Ovary (tissue), 3 donors: ENCODE measurements at regions not wholly inside any gene's neighbourhood (a gene's known extent, or its start where the extent isn't known, plus 50 kb on each side); places are given as distances from the start of the nearest gene placed in this dataset.

Experiments used
- POLR2A ChIP-seq: fragments of 450-650 bp; IDR thresholded peaks from one replicate; pipeline ENCODE4 v1.6.1; 2017; ENCODE audit warnings: antibody characterized with exemption, mild to moderate bottlenecking, moderate library complexity
- TF ChIP-seq, protein P1 (sequence below), 3 donors: fragments of 450-650 bp in 2 of 3; fragments of 200-600 bp in 1 of 3; IDR thresholded peaks; one replicate each; pipeline versions ENCODE4 v1.5.1 to v1.8.0; 2016 to 2022; ENCODE audit warnings: antibody characterized with exemption in 3 of 3, mild to moderate bottlenecking in 1 of 3
- donor health status: DM: no; HTN: no; CAD: no.

DNA sequence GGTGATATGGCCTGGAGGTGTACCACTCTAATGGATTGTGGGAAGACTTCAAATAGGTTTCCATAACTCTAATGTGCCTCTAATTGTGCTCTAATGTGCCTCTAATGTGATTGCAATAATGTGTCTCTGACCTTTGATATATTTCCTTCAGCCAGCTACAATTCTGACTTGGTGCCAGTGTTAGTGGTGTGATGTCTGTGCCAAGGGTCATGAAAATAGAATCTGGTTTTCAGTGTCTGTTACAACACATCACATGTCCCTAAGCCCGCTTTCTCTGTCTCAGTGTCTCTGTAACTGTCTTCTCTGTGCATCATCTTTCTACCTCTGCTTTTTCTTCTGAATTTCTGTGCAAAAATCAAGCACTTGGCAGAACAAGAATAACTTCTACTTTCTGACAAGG is 77.2 kb upstream of the ECI2 start:
- no peak for TF ChIP-seq POLR2A
- TF ChIP-seq, protein P1, sequence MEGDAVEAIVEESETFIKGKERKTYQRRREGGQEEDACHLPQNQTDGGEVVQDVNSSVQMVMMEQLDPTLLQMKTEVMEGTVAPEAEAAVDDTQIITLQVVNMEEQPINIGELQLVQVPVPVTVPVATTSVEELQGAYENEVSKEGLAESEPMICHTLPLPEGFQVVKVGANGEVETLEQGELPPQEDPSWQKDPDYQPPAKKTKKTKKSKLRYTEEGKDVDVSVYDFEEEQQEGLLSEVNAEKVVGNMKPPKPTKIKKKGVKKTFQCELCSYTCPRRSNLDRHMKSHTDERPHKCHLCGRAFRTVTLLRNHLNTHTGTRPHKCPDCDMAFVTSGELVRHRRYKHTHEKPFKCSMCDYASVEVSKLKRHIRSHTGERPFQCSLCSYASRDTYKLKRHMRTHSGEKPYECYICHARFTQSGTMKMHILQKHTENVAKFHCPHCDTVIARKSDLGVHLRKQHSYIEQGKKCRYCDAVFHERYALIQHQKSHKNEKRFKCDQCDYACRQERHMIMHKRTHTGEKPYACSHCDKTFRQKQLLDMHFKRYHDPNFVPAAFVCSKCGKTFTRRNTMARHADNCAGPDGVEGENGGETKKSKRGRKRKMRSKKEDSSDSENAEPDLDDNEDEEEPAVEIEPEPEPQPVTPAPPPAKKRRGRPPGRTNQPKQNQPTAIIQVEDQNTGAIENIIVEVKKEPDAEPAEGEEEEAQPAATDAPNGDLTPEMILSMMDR (IDR thresholded peaks at IDR 0.05), result no peak
